K562 (cell line): ENCODE measurements at regions not wholly inside any gene's neighbourhood (a gene's known extent, or its start where the extent isn't known, plus 50 kb on each side); places are given as distances from the start of the nearest gene placed in this dataset.

Experiments
- ATAC-seq: fragments of 200-7000 bp; cut with Tn5 transposase; 3 replicates; pipeline ENCODE4 v1.9.1; 2020; ENCODE audit warnings: moderate library complexity
- BruUV-seq: library from RNA; stranded (reverse); fragments of 400-500 nt; replicated peaks from 2 replicates; lab custom pipeline; 2021; lab: Mats Ljungman, UMichigan
- CTCF ChIA-PET: fragments of 300-600 bp; formaldehyde crosslinking; extraction: SDS; loops from one replicate; lab custom pipeline; 2021; ENCODE audit warnings: low intra/inter-chr PET ratio; lab: Yijun Ruan, JAX
- POLR2A ChIA-PET: fragments of 300-600, 350-650 bp; sonication (Branson Sonifier 250); formaldehyde crosslinking; extraction: SDS; loops from one replicate; lab custom pipeline; 2021; ENCODE audit warnings: antibody characterized with exemption, inconsistent platforms; lab: Yijun Ruan, JAX
- DNase-seq, 4 experiments: peaks; one replicate each; pipeline versions ENCODE4 v3.0.0 to v3.0.0-alpha.2; 2011 to 2018; ENCODE audit warnings: low spot score in 3 of 4, mixed read lengths in 3 of 4; ENCODE audit errors: extremely low read depth in 1 of 4
- FAIRE-seq: peaks from 2 replicates; lab custom pipeline; 2011; peaks lifted over from hg19 to GRCh38; lab: Jason Lieb, UNC
- H2AFZ ChIP-seq: 2 replicates; pipeline ENCODE4 v1.6.0; 2011; ENCODE audit warnings: low read depth, low read length, control low read depth, inconsistent platforms
- H3K27ac ChIP-seq: fragments of 200-600 bp; 3 replicates; pipeline ENCODE4 v1.8.0; 2011; ENCODE audit warnings: low read depth, mild to moderate bottlenecking, control low read depth, inconsistent platforms, low read length, moderate library complexity, mixed read lengths; ENCODE audit errors: extremely low read depth
- H3K27me3 ChIP-seq, 2 experiments: fragments of 300-600 bp in 1 of 2; 2 replicates in 1 of 2; 3 replicates in 1 of 2; pipeline versions ENCODE4 v1.6.0 to v1.8.0; 2011; ENCODE audit warnings: inconsistent platforms in 2 of 2, low read length in 2 of 2, mild to moderate bottlenecking in 1 of 2, mixed read lengths in 1 of 2, moderate library complexity in 1 of 2; ENCODE audit not compliant: control insufficient read depth in 2 of 2, insufficient read depth in 2 of 2
- H3K36me3 ChIP-seq: fragments of 300-600 bp; 3 replicates; pipeline ENCODE4 v1.8.0; 2011; ENCODE audit warnings: mild to moderate bottlenecking, low read length, inconsistent platforms; ENCODE audit not compliant: control insufficient read depth, insufficient read depth
- H3K4me1 ChIP-seq, 2 experiments: fragments of 200-600 bp in 1 of 2; replicated peaks in 1 of 2; 2 replicates in 1 of 2; 3 replicates in 1 of 2; pipeline versions ENCODE4 v1.5.1 to v1.8.0; 2011; ENCODE audit warnings: inconsistent platforms in 2 of 2, low read length in 2 of 2, mild to moderate bottlenecking in 1 of 2, mixed read lengths in 1 of 2, moderate library complexity in 1 of 2; ENCODE audit not compliant: control insufficient read depth in 2 of 2, insufficient read depth in 2 of 2
- H3K4me2 ChIP-seq: 2 replicates; pipeline ENCODE4 v1.6.1; 2011; ENCODE audit warnings: low read length, control low read depth, inconsistent platforms, mixed read lengths; ENCODE audit not compliant: insufficient read depth
- H3K4me3 ChIP-seq: fragments of 200-600 bp; sonication (generic), shearing (Covaris generic); 2 replicates; pipeline ENCODE4 v1.5.1; 2016; ENCODE audit warnings: control low read depth, inconsistent platforms
- H3K79me2 ChIP-seq: fragments of 200-600 bp; 3 replicates; pipeline ENCODE4 v1.8.0; 2011; ENCODE audit warnings: low read length, inconsistent platforms; ENCODE audit not compliant: control insufficient read depth, insufficient read depth
- H3K9ac ChIP-seq, 2 experiments: 2 replicates each; pipeline versions ENCODE4 v1.6.0 to v1.6.1; 2011; ENCODE audit warnings: low read depth in 2 of 2, low read length in 2 of 2, control low read depth in 1 of 2, inconsistent platforms in 1 of 2, mild to moderate bottlenecking in 1 of 2, mixed read lengths in 1 of 2; ENCODE audit not compliant: insufficient read depth in 1 of 2
- H3K9me1 ChIP-seq: one replicate; pipeline ENCODE4 v1.6.0; 2011; ENCODE audit warnings: inconsistent platforms, mild to moderate bottlenecking, low read length, moderate library complexity; ENCODE audit not compliant: control insufficient read depth, insufficient read depth
- H3K9me3 ChIP-seq: replicated peaks from 2 replicates; pipeline ENCODE4 v1.5.1; 2011; ENCODE audit warnings: low read depth, low read length, inconsistent platforms; ENCODE audit not compliant: control insufficient read depth, insufficient read depth
- H4K20me1 ChIP-seq: replicated peaks from 2 replicates; pipeline ENCODE4 v1.6.1; 2011; ENCODE audit warnings: low read length, inconsistent platforms, mixed read lengths; ENCODE audit not compliant: control insufficient read depth, insufficient read depth
- ATF7 ChIP-seq: fragments of 450-650 bp; IDR thresholded peaks from 2 replicates; pipeline ENCODE4 v1.7.1; 2014; ENCODE audit warnings: mild to moderate bottlenecking, moderate library complexity
- BCL6 ChIP-seq: fragments of 250-450 bp; sonication (Bioruptor Pico); IDR thresholded peaks from 2 replicates; pipeline ENCODE4 v1.4.0; 2020
- CCNT2 ChIP-seq: IDR thresholded peaks from 2 replicates; pipeline ENCODE4 v1.6.1; 2011; ENCODE audit warnings: borderline replicate concordance, low read depth, mild to moderate bottlenecking, moderate library complexity, mixed read lengths, low read length; ENCODE audit not compliant: insufficient read length; ENCODE audit errors: extremely low read depth
- CTBP1 ChIP-seq: fragments of 450-650 bp; IDR thresholded peaks from 2 replicates; pipeline ENCODE4 v1.6.1; 2016; ENCODE audit warnings: borderline replicate concordance
- FOXA3 ChIP-seq, 2 experiments: fragments of 450-650 bp in 1 of 2; sonication (generic) in 1 of 2; formaldehyde crosslinking; IDR thresholded peaks in 1 of 2; conservative IDR thresholded peaks in 1 of 2; 2 replicates each; pipeline versions ENCODE4 v1.4.0 to v1.8.0; 2020 to 2022; ENCODE audit warnings: mild to moderate bottlenecking in 2 of 2, missing genetic modification reagents in 1 of 2
- GATA2 ChIP-seq: sonication (generic); formaldehyde crosslinking; IDR thresholded peaks from 2 replicates; pipeline ENCODE4 v1.4.0; 2020; ENCODE audit warnings: mild to moderate bottlenecking, missing genetic modification reagents
- JUND ChIP-seq, 2 experiments: IDR thresholded peaks; 2 replicates in 1 of 2; 3 replicates in 1 of 2; pipeline ENCODE4 v1.6.1; 2011; ENCODE audit warnings: borderline replicate concordance in 2 of 2, low read depth in 2 of 2, low read length in 2 of 2, improper control_type of control experiment in 1 of 2, missing biosample characterization in 1 of 2, missing genetic modification characterization in 1 of 2, missing genetic modification reagents in 1 of 2
- L3MBTL2 ChIP-seq: fragments of 450-650 bp; IDR thresholded peaks from 2 replicates; pipeline ENCODE4 v1.6.1; 2016; ENCODE audit warnings: mild to moderate bottlenecking, moderate library complexity
- NEUROD1 ChIP-seq: fragments of 150-350 bp; IDR thresholded peaks from 2 replicates; pipeline ENCODE4 v1.6.1; 2014; ENCODE audit warnings: borderline replicate concordance, low read length, low read depth; ENCODE audit not compliant: partially characterized antibody
- TRIM24 ChIP-seq, 2 experiments: fragments of 450-650 bp; IDR thresholded peaks; 2 replicates each; pipeline ENCODE4 v1.6.1; 2016
- WGBS: fragments of 100-300 bp; shearing (Covaris generic); methylation state at CpG from one replicate; pipeline ENCODE4 v1.1.6; 2016; ENCODE audit warnings: low coverage, mixed read lengths; ENCODE audit not compliant: insufficient coverage; ENCODE audit errors: missing lambda C conversion rate; 5-methylcytosine and 5-hydroxymethylcytosine counted together
- in situ Hi-C: fragments of 300-500 bp; cut with MboI; formaldehyde crosslinking; loops from 4 replicates; pipeline ENCODE4 v1.15.0; 2018; ENCODE audit warnings: inconsistent platforms, mixed read lengths
- intact Hi-C: fragments of 100-400 bp; cut with micrococcal nuclease; formaldehyde crosslinking; loops from 2 replicates; pipeline ENCODE4 v1.14.2; 2022
- TF ChIP-seq, protein P1 (sequence below): sonication (generic); formaldehyde crosslinking; IDR thresholded peaks from 2 replicates; pipeline ENCODE4 v1.8.0; 2022; ENCODE audit warnings: mild to moderate bottlenecking, missing genetic modification reagents, borderline replicate concordance
- TF ChIP-seq, protein P2 (sequence below), 2 experiments: IDR thresholded peaks; 2 replicates each; pipeline ENCODE4 v1.6.1; 2012; ENCODE audit warnings: improper control_type of control experiment in 2 of 2, low read depth in 2 of 2, low read length in 2 of 2, borderline replicate concordance in 1 of 2
- TF ChIP-seq, protein P3 (sequence below): fragments of 450-650 bp; IDR thresholded peaks from 2 replicates; pipeline ENCODE4 v1.6.1; 2017; ENCODE audit warnings: antibody characterized with exemption, mild to moderate bottlenecking

DNA sequence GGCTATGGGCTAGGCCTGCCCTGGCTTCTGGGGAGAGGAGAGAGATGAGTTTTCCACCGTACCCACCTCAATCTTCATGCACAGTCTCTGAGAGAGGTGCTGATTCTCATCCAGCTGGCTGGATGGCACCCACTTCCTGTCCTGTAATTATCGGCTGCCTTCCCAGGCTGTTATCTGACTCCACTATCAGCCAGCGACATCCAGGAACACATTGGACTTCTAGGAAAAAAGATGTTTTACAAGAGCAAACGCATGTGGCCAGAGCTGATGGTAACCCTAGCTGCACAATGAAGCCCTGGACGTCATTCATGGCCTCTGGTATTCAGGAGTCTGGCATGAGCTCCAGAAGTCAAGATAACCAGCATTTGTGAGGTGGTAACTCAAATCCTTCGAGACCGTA is 137.4 kb downstream of the EHF start:
- CTCF ChIA-PET, result no interaction called here
- TF ChIP-seq, protein P1, sequence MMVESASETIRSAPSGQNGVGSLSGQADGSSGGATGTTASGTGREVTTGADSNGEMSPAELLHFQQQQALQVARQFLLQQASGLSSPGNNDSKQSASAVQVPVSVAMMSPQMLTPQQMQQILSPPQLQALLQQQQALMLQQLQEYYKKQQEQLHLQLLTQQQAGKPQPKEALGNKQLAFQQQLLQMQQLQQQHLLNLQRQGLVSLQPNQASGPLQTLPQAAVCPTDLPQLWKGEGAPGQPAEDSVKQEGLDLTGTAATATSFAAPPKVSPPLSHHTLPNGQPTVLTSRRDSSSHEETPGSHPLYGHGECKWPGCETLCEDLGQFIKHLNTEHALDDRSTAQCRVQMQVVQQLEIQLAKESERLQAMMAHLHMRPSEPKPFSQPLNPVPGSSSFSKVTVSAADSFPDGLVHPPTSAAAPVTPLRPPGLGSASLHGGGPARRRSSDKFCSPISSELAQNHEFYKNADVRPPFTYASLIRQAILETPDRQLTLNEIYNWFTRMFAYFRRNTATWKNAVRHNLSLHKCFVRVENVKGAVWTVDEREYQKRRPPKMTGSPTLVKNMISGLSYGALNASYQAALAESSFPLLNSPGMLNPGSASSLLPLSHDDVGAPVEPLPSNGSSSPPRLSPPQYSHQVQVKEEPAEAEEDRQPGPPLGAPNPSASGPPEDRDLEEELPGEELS (CRISPR knock-in tag), result no peak
- peak; percentile 24 to 34; a peak in 1 of 4 replicates for TF ChIP-seq TRIM24 (IDR thresholded peaks at IDR 0.05)
- TF ChIP-seq, protein P2, sequence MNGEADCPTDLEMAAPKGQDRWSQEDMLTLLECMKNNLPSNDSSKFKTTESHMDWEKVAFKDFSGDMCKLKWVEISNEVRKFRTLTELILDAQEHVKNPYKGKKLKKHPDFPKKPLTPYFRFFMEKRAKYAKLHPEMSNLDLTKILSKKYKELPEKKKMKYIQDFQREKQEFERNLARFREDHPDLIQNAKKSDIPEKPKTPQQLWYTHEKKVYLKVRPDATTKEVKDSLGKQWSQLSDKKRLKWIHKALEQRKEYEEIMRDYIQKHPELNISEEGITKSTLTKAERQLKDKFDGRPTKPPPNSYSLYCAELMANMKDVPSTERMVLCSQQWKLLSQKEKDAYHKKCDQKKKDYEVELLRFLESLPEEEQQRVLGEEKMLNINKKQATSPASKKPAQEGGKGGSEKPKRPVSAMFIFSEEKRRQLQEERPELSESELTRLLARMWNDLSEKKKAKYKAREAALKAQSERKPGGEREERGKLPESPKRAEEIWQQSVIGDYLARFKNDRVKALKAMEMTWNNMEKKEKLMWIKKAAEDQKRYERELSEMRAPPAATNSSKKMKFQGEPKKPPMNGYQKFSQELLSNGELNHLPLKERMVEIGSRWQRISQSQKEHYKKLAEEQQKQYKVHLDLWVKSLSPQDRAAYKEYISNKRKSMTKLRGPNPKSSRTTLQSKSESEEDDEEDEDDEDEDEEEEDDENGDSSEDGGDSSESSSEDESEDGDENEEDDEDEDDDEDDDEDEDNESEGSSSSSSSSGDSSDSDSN (IDR thresholded peaks at IDR 0.05; ENCODE audit: borderline replicate concordance in 1 of 2, low read depth in 2 of 2, low read length in 2 of 2), result no peak
- TF ChIP-seq, protein P3, sequence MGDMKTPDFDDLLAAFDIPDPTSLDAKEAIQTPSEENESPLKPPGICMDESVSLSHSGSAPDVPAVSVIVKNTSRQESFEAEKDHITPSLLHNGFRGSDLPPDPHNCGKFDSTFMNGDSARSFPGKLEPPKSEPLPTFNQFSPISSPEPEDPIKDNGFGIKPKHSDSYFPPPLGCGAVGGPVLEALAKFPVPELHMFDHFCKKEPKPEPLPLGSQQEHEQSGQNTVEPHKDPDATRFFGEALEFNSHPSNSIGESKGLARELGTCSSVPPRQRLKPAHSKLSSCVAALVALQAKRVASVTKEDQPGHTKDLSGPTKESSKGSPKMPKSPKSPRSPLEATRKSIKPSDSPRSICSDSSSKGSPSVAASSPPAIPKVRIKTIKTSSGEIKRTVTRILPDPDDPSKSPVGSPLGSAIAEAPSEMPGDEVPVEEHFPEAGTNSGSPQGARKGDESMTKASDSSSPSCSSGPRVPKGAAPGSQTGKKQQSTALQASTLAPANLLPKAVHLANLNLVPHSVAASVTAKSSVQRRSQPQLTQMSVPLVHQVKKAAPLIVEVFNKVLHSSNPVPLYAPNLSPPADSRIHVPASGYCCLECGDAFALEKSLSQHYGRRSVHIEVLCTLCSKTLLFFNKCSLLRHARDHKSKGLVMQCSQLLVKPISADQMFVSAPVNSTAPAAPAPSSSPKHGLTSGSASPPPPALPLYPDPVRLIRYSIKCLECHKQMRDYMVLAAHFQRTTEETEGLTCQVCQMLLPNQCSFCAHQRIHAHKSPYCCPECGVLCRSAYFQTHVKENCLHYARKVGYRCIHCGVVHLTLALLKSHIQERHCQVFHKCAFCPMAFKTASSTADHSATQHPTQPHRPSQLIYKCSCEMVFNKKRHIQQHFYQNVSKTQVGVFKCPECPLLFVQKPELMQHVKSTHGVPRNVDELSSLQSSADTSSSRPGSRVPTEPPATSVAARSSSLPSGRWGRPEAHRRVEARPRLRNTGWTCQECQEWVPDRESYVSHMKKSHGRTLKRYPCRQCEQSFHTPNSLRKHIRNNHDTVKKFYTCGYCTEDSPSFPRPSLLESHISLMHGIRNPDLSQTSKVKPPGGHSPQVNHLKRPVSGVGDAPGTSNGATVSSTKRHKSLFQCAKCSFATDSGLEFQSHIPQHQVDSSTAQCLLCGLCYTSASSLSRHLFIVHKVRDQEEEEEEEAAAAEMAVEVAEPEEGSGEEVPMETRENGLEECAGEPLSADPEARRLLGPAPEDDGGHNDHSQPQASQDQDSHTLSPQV, result 0 out of 2 replicates have a peak, but pooled peaks have one; percentile 41
- peak; percentile 70 for TF ChIP-seq ATF7
- peak; percentile 64 for TF ChIP-seq GATA2 (CRISPR knock-in tag)
- peak; percentile 54 for TF ChIP-seq CCNT2
- no peak for TF ChIP-seq FOXA3 (CRISPR knock-in tag; conservative IDR thresholded peaks at IDR 0.05 in 1 of 2, IDR thresholded peaks at IDR 0.05 in 1 of 2)
- TF ChIP-seq L3MBTL2, result peak; percentile 84
- peak; percentile 88 for TF ChIP-seq CTBP1
- peak; percentile 94; the same call in 1 of the 2 replicates for TF ChIP-seq BCL6
- peak; percentile 38; the same call in 1 of the 2 replicates for TF ChIP-seq JUND (IDR thresholded peaks at IDR 0.05; ENCODE audit: borderline replicate concordance, low read depth, low read length)
- peak; percentile 57; the same call in 1 of the 3 replicates for TF ChIP-seq JUND (tag; IDR thresholded peaks at IDR 0.05; ENCODE audit: borderline replicate concordance, low read depth, low read length)
- no peak for TF ChIP-seq NEUROD1

More for the DNA sequence above, 137.4 kb downstream of the EHF start:
- no peaks in the 10 kb centered on the region for H3K36me3 ChIP-seq
- no peaks in the 10 kb centered on the region for H4K20me1 ChIP-seq
- intact Hi-C loops, result no loop called here
- H3K79me2 ChIP-seq, result no peaks in the 10 kb centered on the region
- no peaks in the 10 kb centered on the region for H3K9me1 ChIP-seq
- peak overlapping the region; percentile 83 for H2AFZ ChIP-seq
- H3K4me1 ChIP-seq, result peaks cover 0 to 17% of the 10 kb centered on the region in 2 experiments; a peak in 3 of 5 replicates
- ATAC-seq (peak; percentile 65), FAIRE-seq (no peak), DNase-seq (peak; percentile 12 to 70 (median 17))
- H3K27ac ChIP-seq, result peak overlapping the region; percentile 36; the same call in 1 of the 3 replicates
- POLR2A ChIA-PET, result interaction anchor here (1.2 to 1.6 kb wide), 2 partner anchors 11 kb away, joined by 3 to 4 read pairs; no protein-coding TSS in a partner anchor
- in situ Hi-C loops, result no loop called here
- H3K9me3 ChIP-seq, result peaks cover 3% of the 10 kb centered on the region
- no peak overlapping the region for H3K9ac ChIP-seq
- peak overlapping the region; percentile 48 for H3K4me2 ChIP-seq
- WGBS, result 0% methylated on average over 7 of the region's 7 CpGs
- no TSS peak for BruUV-seq
- no peak overlapping the region for H3K4me3 ChIP-seq
- H3K27me3 ChIP-seq, result no peaks in the 10 kb centered on the region
